GM23338 (cell line): ENCODE measurements at regions not wholly inside any gene's neighbourhood (a gene's known extent, or its start where the extent isn't known, plus 50 kb on each side); places are given as distances from the start of the nearest gene placed in this dataset.

Source experiments
- ATAC-seq: fragments of 200-7000 bp; cut with Tn5 transposase; 3 replicates; pipeline ENCODE4 v1.9.1; 2020
- DNase-seq: peaks from one replicate; pipeline ENCODE4 v3.0.0-alpha.2; 2015; ENCODE audit warnings: low spot score
- H2AFZ ChIP-seq: fragments of 200-600 bp; sonication (generic); 2 replicates; pipeline ENCODE4 v1.8.0; 2016; ENCODE audit warnings: antibody characterized with exemption, mild to moderate bottlenecking, moderate library complexity
- H3F3A ChIP-seq: fragments of 200-600 bp; sonication (generic); replicated peaks from 2 replicates; pipeline ENCODE4 v1.8.0; 2017; ENCODE audit warnings: antibody characterized with exemption, mixed run types, low read depth
- H3K27ac ChIP-seq: fragments of 200-600 bp; sonication (generic); 2 replicates; pipeline ENCODE4 v1.6.1; 2016; ENCODE audit warnings: low read depth
- H3K27me3 ChIP-seq: fragments of 200-600 bp; sonication (generic); 2 replicates; pipeline ENCODE4 v1.8.0; 2016; ENCODE audit warnings: mild to moderate bottlenecking, mixed run types, moderate library complexity; ENCODE audit not compliant: insufficient read depth
- H3K36me3 ChIP-seq: fragments of 200-600 bp; sonication (generic); 2 replicates; pipeline ENCODE4 v1.8.0; 2016; ENCODE audit warnings: mild to moderate bottlenecking; ENCODE audit not compliant: insufficient read depth
- H3K4me1 ChIP-seq: fragments of 200-600 bp; sonication (generic); 2 replicates; pipeline ENCODE4 v1.8.0; 2016; ENCODE audit warnings: mild to moderate bottlenecking, moderate library complexity; ENCODE audit not compliant: insufficient read depth
- H3K4me2 ChIP-seq: fragments of 200-600 bp; sonication (generic); 2 replicates; pipeline ENCODE4 v1.7.1; 2017; ENCODE audit warnings: mixed run types
- H3K4me3 ChIP-seq: fragments of 200-600 bp; sonication (generic); 2 replicates; pipeline ENCODE4 v1.6.1; 2016; ENCODE audit warnings: mixed run types
- H3K79me2 ChIP-seq: fragments of 200-600 bp; sonication (generic); replicated peaks from 2 replicates; pipeline ENCODE4 v1.8.0; 2017; ENCODE audit warnings: mild to moderate bottlenecking; ENCODE audit not compliant: insufficient read depth
- H3K9me2 ChIP-seq: fragments of 200-600 bp; sonication (generic); 2 replicates; pipeline ENCODE4 v1.8.0; 2017; ENCODE audit not compliant: insufficient read depth
- H4K20me1 ChIP-seq: fragments of 200-600 bp; sonication (generic); replicated peaks from 2 replicates; pipeline ENCODE4 v1.8.0; 2017; ENCODE audit warnings: mild to moderate bottlenecking; ENCODE audit not compliant: insufficient read depth
- H3K27ac Mint-ChIP-seq: 2 replicates; pipeline ENCODE4 v1.8.0; 2020; ENCODE audit warnings: inconsistent platforms, mild to moderate bottlenecking, moderate library complexity, mixed read lengths
- H3K27me3 Mint-ChIP-seq: 3 replicates; pipeline ENCODE4 v1.8.0; 2022; ENCODE audit warnings: low read depth, mild to moderate bottlenecking, moderate library complexity, mixed read lengths, inconsistent platforms; ENCODE audit not compliant: insufficient read depth, poor library complexity
- H3K36me3 Mint-ChIP-seq: 3 replicates; pipeline ENCODE4 v1.8.0; 2021; ENCODE audit warnings: low read depth, mild to moderate bottlenecking, inconsistent platforms, moderate library complexity, mixed read lengths
- H3K4me1 Mint-ChIP-seq: 3 replicates; pipeline ENCODE4 v1.8.0; 2020; ENCODE audit warnings: mild to moderate bottlenecking, inconsistent platforms, mixed read lengths
- H3K4me3 Mint-ChIP-seq: 3 replicates; pipeline ENCODE4 v1.8.0; 2021; ENCODE audit warnings: moderate library complexity, mild to moderate bottlenecking, inconsistent platforms, mixed read lengths
- H3K9me3 Mint-ChIP-seq: 3 replicates; pipeline ENCODE4 v1.8.0; 2020; ENCODE audit warnings: moderate library complexity, mild to moderate bottlenecking, inconsistent platforms, mixed read lengths
- CREB1 ChIP-seq: fragments of 250-450 bp; sonication (Bioruptor Pico); IDR thresholded peaks from 2 replicates; pipeline ENCODE4 v1.5.0; 2020; ENCODE audit warnings: low read depth, mild to moderate bottlenecking, moderate library complexity
- EZH2 ChIP-seq: fragments of 200-600 bp; sonication (generic); IDR thresholded peaks from one replicate; pipeline ENCODE4 v1.8.0; 2017; ENCODE audit warnings: antibody characterized with exemption, mild to moderate bottlenecking, low read depth; ENCODE audit not compliant: unreplicated experiment
- EZH2phosphoT487 ChIP-seq: fragments of 200-600 bp; sonication (generic); IDR thresholded peaks from one replicate; pipeline ENCODE4 v1.8.1; 2018; ENCODE audit warnings: antibody characterized with exemption; ENCODE audit not compliant: unreplicated experiment
- JUNB ChIP-seq: IDR thresholded peaks from one replicate; pipeline ENCODE4 v1.6.1; 2016; ENCODE audit warnings: antibody characterized with exemption; ENCODE audit not compliant: unreplicated experiment
- NANOG ChIP-seq: IDR thresholded peaks from 2 replicates; pipeline ENCODE4 v1.6.1; 2016; ENCODE audit warnings: antibody characterized with exemption, borderline replicate concordance
- POLR2AphosphoS5 ChIP-seq: IDR thresholded peaks from 2 replicates; pipeline ENCODE4 v1.6.1; 2016; ENCODE audit warnings: antibody characterized with exemption, low read depth
- STAT1 ChIP-seq: IDR thresholded peaks from one replicate; pipeline ENCODE4 v1.6.1; 2016; ENCODE audit warnings: antibody characterized with exemption; ENCODE audit not compliant: unreplicated experiment
- ZNF114 ChIP-seq: fragments of 250-450 bp; sonication (Bioruptor Pico); IDR thresholded peaks from 2 replicates; pipeline ENCODE4 v1.5.0; 2020; ENCODE audit warnings: mild to moderate bottlenecking, moderate library complexity
- ZNF331 ChIP-seq: fragments of 250-450 bp; sonication (Bioruptor Pico); IDR thresholded peaks from 2 replicates; pipeline ENCODE4 v1.5.0; 2020; ENCODE audit warnings: low read depth, mild to moderate bottlenecking, moderate library complexity
- TF ChIP-seq, protein P1 (sequence below): fragments of 250-450 bp; sonication (Bioruptor Pico); IDR thresholded peaks from 2 replicates; pipeline ENCODE4 v1.5.0; 2020; ENCODE audit warnings: mild to moderate bottlenecking, moderate library complexity
- TF ChIP-seq, protein P2 (sequence below): IDR thresholded peaks from 2 replicates; pipeline ENCODE4 v1.6.1; 2016; ENCODE audit warnings: antibody characterized with exemption
- TF ChIP-seq, protein P3 (sequence below): IDR thresholded peaks from one replicate; pipeline ENCODE4 v1.6.1; 2018; ENCODE audit warnings: antibody characterized with exemption; ENCODE audit not compliant: unreplicated experiment
- TF ChIP-seq, protein P4 (sequence below), 2 experiments: fragments of 200-600 bp in 1 of 2; sonication (generic) in 1 of 2; conservative IDR thresholded peaks; 2 replicates each; pipeline versions ENCODE4 v1.5.1 to v1.6.1; 2016 to 2017; ENCODE audit warnings: antibody characterized with exemption in 2 of 2, low read depth in 2 of 2, mild to moderate bottlenecking in 2 of 2, moderate library complexity in 1 of 2

DNA sequence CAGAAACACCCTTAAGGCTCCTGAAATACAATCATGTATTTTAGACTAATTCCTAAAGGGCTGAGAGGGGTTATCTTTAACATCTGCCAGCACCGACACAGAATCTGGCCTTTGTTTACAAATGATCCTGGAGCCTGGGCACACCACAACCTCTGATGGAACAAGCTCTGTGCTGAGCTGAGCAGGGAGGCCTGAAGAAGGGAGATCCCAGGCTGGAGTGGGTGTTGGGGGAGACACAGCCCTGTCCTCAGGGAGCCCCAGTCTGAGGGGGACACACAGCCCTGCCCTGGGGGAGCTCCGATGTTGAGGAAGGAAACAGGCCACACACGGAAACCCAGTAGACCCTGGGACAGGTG lies 130.5 kb downstream of the VEGFA start:
- Histone ChIP-seq H3F3A (no peaks in the 10 kb centered on the region), H3K27me3 (no peaks in the 10 kb centered on the region), H3K4me3 (no peak overlapping the region), H3K4me1 (no peaks in the 10 kb centered on the region), H3K79me2 (no peaks in the 10 kb centered on the region), H3K36me3 (no peaks in the 10 kb centered on the region), H3K9me2 (no peaks in the 10 kb centered on the region), H2AFZ (no peak overlapping the region), H3K27ac (no peak overlapping the region), H3K4me2 (no peak overlapping the region), H4K20me1 (no peaks in the 10 kb centered on the region)
- no peaks in the 10 kb centered on the region for H3K36me3 Mint-ChIP-seq
- no peaks in the 10 kb centered on the region for H3K9me3 Mint-ChIP-seq
- no peak overlapping the region for H3K4me3 Mint-ChIP-seq
- no peak for ATAC-seq
- no peak overlapping the region for H3K27ac Mint-ChIP-seq
- TF ChIP-seq NANOG (no peak), EZH2phosphoT487 (no peak), STAT1 (no peak), JUNB (no peak), ZNF331 (CRISPR knock-in tag) (no peak), ZNF114 (CRISPR knock-in tag) (no peak), POLR2AphosphoS5 (no peak), CREB1 (CRISPR knock-in tag) (no peak), EZH2 (no peak)
- TF ChIP-seq, protein P1, sequence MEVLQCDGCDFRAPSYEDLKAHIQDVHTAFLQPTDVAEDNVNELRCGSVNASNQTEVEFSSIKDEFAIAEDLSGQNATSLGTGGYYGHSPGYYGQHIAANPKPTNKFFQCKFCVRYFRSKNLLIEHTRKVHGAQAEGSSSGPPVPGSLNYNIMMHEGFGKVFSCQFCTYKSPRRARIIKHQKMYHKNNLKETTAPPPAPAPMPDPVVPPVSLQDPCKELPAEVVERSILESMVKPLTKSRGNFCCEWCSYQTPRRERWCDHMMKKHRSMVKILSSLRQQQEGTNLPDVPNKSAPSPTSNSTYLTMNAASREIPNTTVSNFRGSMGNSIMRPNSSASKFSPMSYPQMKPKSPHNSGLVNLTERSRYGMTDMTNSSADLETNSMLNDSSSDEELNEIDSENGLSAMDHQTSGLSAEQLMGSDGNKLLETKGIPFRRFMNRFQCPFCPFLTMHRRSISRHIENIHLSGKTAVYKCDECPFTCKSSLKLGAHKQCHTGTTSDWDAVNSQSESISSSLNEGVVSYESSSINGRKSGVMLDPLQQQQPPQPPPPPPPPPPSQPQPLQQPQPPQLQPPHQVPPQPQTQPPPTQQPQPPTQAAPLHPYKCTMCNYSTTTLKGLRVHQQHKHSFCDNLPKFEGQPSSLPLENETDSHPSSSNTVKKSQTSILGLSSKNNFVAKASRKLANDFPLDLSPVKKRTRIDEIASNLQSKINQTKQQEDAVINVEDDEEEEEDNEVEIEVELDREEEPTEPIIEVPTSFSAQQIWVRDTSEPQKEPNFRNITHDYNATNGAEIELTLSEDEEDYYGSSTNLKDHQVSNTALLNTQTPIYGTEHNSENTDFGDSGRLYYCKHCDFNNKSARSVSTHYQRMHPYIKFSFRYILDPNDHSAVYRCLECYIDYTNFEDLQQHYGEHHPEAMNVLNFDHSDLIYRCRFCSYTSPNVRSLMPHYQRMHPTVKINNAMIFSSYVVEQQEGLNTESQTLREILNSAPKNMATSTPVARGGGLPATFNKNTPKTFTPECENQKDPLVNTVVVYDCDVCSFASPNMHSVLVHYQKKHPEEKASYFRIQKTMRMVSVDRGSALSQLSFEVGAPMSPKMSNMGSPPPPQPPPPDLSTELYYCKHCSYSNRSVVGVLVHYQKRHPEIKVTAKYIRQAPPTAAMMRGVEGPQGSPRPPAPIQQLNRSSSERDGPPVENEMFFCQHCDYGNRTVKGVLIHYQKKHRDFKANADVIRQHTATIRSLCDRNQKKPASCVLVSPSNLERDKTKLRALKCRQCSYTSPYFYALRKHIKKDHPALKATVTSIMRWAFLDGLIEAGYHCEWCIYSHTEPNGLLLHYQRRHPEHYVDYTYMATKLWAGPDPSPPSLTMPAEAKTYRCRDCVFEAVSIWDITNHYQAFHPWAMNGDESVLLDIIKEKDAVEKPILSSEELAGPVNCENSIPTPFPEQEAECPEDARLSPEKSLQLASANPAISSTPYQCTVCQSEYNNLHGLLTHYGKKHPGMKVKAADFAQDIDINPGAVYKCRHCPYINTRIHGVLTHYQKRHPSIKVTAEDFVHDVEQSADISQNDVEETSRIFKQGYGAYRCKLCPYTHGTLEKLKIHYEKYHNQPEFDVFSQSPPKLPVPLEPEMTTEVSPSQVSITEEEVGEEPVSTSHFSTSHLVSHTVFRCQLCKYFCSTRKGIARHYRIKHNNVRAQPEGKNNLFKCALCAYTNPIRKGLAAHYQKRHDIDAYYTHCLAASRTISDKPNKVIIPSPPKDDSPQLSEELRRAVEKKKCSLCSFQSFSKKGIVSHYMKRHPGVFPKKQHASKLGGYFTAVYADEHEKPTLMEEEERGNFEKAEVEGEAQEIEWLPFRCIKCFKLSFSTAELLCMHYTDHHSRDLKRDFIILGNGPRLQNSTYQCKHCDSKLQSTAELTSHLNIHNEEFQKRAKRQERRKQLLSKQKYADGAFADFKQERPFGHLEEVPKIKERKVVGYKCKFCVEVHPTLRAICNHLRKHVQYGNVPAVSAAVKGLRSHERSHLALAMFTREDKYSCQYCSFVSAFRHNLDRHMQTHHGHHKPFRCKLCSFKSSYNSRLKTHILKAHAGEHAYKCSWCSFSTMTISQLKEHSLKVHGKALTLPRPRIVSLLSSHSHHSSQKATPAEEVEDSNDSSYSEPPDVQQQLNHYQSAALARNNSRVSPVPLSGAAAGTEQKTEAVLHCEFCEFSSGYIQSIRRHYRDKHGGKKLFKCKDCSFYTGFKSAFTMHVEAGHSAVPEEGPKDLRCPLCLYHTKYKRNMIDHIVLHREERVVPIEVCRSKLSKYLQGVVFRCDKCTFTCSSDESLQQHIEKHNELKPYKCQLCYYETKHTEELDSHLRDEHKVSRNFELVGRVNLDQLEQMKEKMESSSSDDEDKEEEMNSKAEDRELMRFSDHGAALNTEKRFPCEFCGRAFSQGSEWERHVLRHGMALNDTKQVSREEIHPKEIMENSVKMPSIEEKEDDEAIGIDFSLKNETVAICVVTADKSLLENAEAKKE (CRISPR knock-in tag), result no peak
- TF ChIP-seq, protein P2, sequence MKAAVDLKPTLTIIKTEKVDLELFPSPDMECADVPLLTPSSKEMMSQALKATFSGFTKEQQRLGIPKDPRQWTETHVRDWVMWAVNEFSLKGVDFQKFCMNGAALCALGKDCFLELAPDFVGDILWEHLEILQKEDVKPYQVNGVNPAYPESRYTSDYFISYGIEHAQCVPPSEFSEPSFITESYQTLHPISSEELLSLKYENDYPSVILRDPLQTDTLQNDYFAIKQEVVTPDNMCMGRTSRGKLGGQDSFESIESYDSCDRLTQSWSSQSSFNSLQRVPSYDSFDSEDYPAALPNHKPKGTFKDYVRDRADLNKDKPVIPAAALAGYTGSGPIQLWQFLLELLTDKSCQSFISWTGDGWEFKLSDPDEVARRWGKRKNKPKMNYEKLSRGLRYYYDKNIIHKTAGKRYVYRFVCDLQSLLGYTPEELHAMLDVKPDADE, result no peak
- TF ChIP-seq, protein P3, sequence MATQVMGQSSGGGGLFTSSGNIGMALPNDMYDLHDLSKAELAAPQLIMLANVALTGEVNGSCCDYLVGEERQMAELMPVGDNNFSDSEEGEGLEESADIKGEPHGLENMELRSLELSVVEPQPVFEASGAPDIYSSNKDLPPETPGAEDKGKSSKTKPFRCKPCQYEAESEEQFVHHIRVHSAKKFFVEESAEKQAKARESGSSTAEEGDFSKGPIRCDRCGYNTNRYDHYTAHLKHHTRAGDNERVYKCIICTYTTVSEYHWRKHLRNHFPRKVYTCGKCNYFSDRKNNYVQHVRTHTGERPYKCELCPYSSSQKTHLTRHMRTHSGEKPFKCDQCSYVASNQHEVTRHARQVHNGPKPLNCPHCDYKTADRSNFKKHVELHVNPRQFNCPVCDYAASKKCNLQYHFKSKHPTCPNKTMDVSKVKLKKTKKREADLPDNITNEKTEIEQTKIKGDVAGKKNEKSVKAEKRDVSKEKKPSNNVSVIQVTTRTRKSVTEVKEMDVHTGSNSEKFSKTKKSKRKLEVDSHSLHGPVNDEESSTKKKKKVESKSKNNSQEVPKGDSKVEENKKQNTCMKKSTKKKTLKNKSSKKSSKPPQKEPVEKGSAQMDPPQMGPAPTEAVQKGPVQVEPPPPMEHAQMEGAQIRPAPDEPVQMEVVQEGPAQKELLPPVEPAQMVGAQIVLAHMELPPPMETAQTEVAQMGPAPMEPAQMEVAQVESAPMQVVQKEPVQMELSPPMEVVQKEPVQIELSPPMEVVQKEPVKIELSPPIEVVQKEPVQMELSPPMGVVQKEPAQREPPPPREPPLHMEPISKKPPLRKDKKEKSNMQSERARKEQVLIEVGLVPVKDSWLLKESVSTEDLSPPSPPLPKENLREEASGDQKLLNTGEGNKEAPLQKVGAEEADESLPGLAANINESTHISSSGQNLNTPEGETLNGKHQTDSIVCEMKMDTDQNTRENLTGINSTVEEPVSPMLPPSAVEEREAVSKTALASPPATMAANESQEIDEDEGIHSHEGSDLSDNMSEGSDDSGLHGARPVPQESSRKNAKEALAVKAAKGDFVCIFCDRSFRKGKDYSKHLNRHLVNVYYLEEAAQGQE, result no peak
- TF ChIP-seq, protein P4, sequence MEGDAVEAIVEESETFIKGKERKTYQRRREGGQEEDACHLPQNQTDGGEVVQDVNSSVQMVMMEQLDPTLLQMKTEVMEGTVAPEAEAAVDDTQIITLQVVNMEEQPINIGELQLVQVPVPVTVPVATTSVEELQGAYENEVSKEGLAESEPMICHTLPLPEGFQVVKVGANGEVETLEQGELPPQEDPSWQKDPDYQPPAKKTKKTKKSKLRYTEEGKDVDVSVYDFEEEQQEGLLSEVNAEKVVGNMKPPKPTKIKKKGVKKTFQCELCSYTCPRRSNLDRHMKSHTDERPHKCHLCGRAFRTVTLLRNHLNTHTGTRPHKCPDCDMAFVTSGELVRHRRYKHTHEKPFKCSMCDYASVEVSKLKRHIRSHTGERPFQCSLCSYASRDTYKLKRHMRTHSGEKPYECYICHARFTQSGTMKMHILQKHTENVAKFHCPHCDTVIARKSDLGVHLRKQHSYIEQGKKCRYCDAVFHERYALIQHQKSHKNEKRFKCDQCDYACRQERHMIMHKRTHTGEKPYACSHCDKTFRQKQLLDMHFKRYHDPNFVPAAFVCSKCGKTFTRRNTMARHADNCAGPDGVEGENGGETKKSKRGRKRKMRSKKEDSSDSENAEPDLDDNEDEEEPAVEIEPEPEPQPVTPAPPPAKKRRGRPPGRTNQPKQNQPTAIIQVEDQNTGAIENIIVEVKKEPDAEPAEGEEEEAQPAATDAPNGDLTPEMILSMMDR (conservative IDR thresholded peaks at IDR 0.05; ENCODE audit: low read depth in 2 of 2), result no peak
- H3K4me1 Mint-ChIP-seq, result no peaks in the 10 kb centered on the region; the same call in 2 of the 3 replicates
- peaks cover 7% of the 10 kb centered on the region for H3K27me3 Mint-ChIP-seq
- no peak for DNase-seq
